A549 (cell line): ENCODE measurements at regions not wholly inside any gene's neighbourhood (a gene's known extent, or its start where the extent isn't known, plus 50 kb on each side); places are given as distances from the start of the nearest gene placed in this dataset.
A peak's percentile ranks its signal among the peaks of the same experiment; 100 is the strongest.

Source experiments
- ATAC-seq, 2 experiments: fragments of 200-7000 bp in 1 of 2; fragments of >200 bp in 1 of 2; cut with Nextera tagmentation in 1 of 2; cut with Tn5 transposase in 1 of 2; 3 replicates each; pipeline versions ENCODE4 v1.8.0 to v1.9.1; 2018 to 2020; ENCODE audit warnings: mild to moderate bottlenecking in 1 of 2, moderate library complexity in 1 of 2
- CTCF ChIA-PET: fragments of 300-600 bp; sonication (Branson Sonifier 250); formaldehyde crosslinking; extraction: SDS; loops from one replicate; lab custom pipeline; 2021; ENCODE audit warnings: antibody characterized with exemption, inconsistent platforms; lab: Yijun Ruan, JAX
- POLR2A ChIA-PET: fragments of 350-600 bp; formaldehyde crosslinking; extraction: SDS; loops from one replicate; lab custom pipeline; 2021; ENCODE audit warnings: antibody characterized with exemption, inconsistent platforms; lab: Yijun Ruan, JAX
- DNase-seq, 2 experiments: peaks; one replicate each; pipeline versions ENCODE4 v3.0.0 to v3.0.0-alpha.2; 2011 to 2016; ENCODE audit warnings: low read depth in 1 of 2, low spot score in 1 of 2
- FAIRE-seq: peaks from 2 replicates; lab custom pipeline; 2011; peaks lifted over from hg19 to GRCh38; lab: Jason Lieb, UNC
- H3K27ac ChIP-seq, 2 experiments: fragments of >200 bp; sonication (Bioruptor Twin); formaldehyde crosslinking; 3 replicates each; pipeline ENCODE4 v1.5.1; 2016 to 2017
- H3K4me1 ChIP-seq: fragments of >200 bp; sonication (Bioruptor Twin); formaldehyde crosslinking; 3 replicates; pipeline ENCODE4 v1.6.1; 2016
- H3K4me2 ChIP-seq: fragments of >200 bp; sonication (Bioruptor Twin); formaldehyde crosslinking; 3 replicates; pipeline ENCODE4 v1.6.1; 2016
- H3K4me3 ChIP-seq: fragments of >200 bp; sonication (Bioruptor Twin); formaldehyde crosslinking; 3 replicates; pipeline ENCODE4 v1.5.1; 2016
- H3K9me3 ChIP-seq: fragments of >200 bp; sonication (Bioruptor Twin); formaldehyde crosslinking; 3 replicates; pipeline ENCODE4 v1.6.1; 2016
- ATOH8 ChIP-seq: fragments of 250-450 bp; sonication (Bioruptor Pico); IDR thresholded peaks from 2 replicates; pipeline ENCODE4 v1.5.0; 2020; ENCODE audit warnings: low read depth, mild to moderate bottlenecking, moderate library complexity
- BHLHE40 ChIP-seq: IDR thresholded peaks from 2 replicates; pipeline ENCODE4 v1.6.1; 2012; ENCODE audit warnings: low read depth, low read length, inconsistent platforms
- CBX2 ChIP-seq: fragments of 200-600 bp; sonication (generic); IDR thresholded peaks from 2 replicates; pipeline ENCODE4 v1.6.1; 2016; ENCODE audit warnings: low read depth, mild to moderate bottlenecking, borderline replicate concordance
- CHD2 ChIP-seq: fragments of 150-350 bp; IDR thresholded peaks from 2 replicates; pipeline ENCODE4 v1.6.1; 2014; ENCODE audit warnings: low read length; ENCODE audit not compliant: partially characterized antibody
- E2F6 ChIP-seq: IDR thresholded peaks from 2 replicates; pipeline ENCODE4 v1.6.1; 2012; ENCODE audit warnings: low read depth, borderline replicate concordance
- EHMT2 ChIP-seq: fragments of 200-600 bp; sonication (generic); IDR thresholded peaks from 2 replicates; pipeline ENCODE4 v1.6.1; 2016; ENCODE audit warnings: antibody characterized with exemption, low read depth, mild to moderate bottlenecking, moderate library complexity
- FOSL2 ChIP-seq, 2 experiments: fragments of 450-650 bp in 1 of 2; fragments of >200 bp in 1 of 2; sonication (Bioruptor Twin) in 1 of 2; formaldehyde crosslinking; IDR thresholded peaks; 2 replicates each; pipeline versions ENCODE4 v1.5.0 to v1.6.1; 2016 to 2020; ENCODE audit warnings: mild to moderate bottlenecking in 1 of 2, moderate library complexity in 1 of 2
- HMGXB4 ChIP-seq: fragments of 250-450 bp; sonication (Bioruptor Pico); IDR thresholded peaks from 2 replicates; pipeline ENCODE4 v1.5.0; 2021; ENCODE audit warnings: mild to moderate bottlenecking, moderate library complexity, borderline replicate concordance
- HOXB5 ChIP-seq: fragments of 250-450 bp; sonication (Bioruptor Pico); IDR thresholded peaks from 2 replicates; pipeline ENCODE4 v1.5.0; 2020; ENCODE audit warnings: mild to moderate bottlenecking, moderate library complexity
- MAX ChIP-seq: IDR thresholded peaks from 2 replicates; pipeline ENCODE4 v1.6.1; 2012
- MAZ ChIP-seq: fragments of 150-350 bp; IDR thresholded peaks from 2 replicates; pipeline ENCODE4 v1.6.1; 2014; ENCODE audit warnings: antibody characterized with exemption, low read depth, low read length, borderline replicate concordance
- MYC ChIP-seq: IDR thresholded peaks from 2 replicates; pipeline ENCODE4 v1.6.1; 2012; ENCODE audit warnings: mild to moderate bottlenecking, inconsistent platforms, low read length, improper control_type of control experiment, borderline replicate concordance
- NFE2L2 ChIP-seq: fragments of 150-350 bp; conservative IDR thresholded peaks from 2 replicates; pipeline ENCODE4 v1.6.1; 2014; ENCODE audit warnings: low read length
- NR3C1 ChIP-seq: fragments of >200 bp; sonication (Bioruptor Twin); formaldehyde crosslinking; IDR thresholded peaks from 3 replicates; pipeline ENCODE4 v1.6.1; 2017
- PHF8 ChIP-seq: fragments of 200-600 bp; sonication (generic); IDR thresholded peaks from 2 replicates; pipeline ENCODE4 v1.6.1; 2016; ENCODE audit warnings: low read depth, mild to moderate bottlenecking, antibody characterized with exemption, moderate library complexity, borderline replicate concordance
- POLR2AphosphoS2 ChIP-seq: conservative IDR thresholded peaks from 2 replicates; pipeline ENCODE4 v1.6.1; 2012; ENCODE audit warnings: low read length, improper control_type of control experiment, inconsistent platforms
- ZFP36 ChIP-seq: fragments of 450-650 bp; IDR thresholded peaks from 2 replicates; pipeline ENCODE4 v1.6.1; 2014; ENCODE audit warnings: borderline replicate concordance; ENCODE audit not compliant: partially characterized antibody
- ZSCAN20 ChIP-seq: fragments of 250-450 bp; sonication (Bioruptor Pico); IDR thresholded peaks from 2 replicates; pipeline ENCODE4 v1.8.0; 2022; ENCODE audit warnings: mild to moderate bottlenecking, moderate library complexity
- WGBS: methylation state at CpG from one replicate; pipeline ENCODE4 v1.1.6; 2017; ENCODE audit errors: missing lambda C conversion rate; 5-methylcytosine and 5-hydroxymethylcytosine counted together

GRCh38 chr2:220277445-220277975, 650.1 kb downstream of the SLC4A3 start (continued):
- TF ChIP-seq E2F6, result peak; percentile 72; the same call in 1 of the 2 replicates
- no peak for TF ChIP-seq NFE2L2
- no peak for TF ChIP-seq EHMT2
- no peak for TF ChIP-seq PHF8
- TF ChIP-seq FOSL2 (IDR thresholded peaks at IDR 0.05), result peak; percentile 88
- peak; percentile 89 for TF ChIP-seq FOSL2 (CRISPR knock-in tag; IDR thresholded peaks at IDR 0.05)
- TF ChIP-seq MAX, result peak; percentile 75
- TF ChIP-seq ATOH8 (CRISPR knock-in tag), result no peak

- no peak for TF ChIP-seq MYC
- TF ChIP-seq ATOH8 (CRISPR knock-in tag), result no peak
- TF ChIP-seq POLR2AphosphoS2, result no peak
- TF ChIP-seq EHMT2, result no peak
- TF ChIP-seq ZFP36, result no peak
- no peak for TF ChIP-seq CHD2
- TF ChIP-seq E2F6, result no peak
- no peak for TF ChIP-seq HOXB5
- no peak for TF ChIP-seq BHLHE40
- TF ChIP-seq ZSCAN20, result no peak
- TF ChIP-seq NR3C1, result no peak
- TF ChIP-seq HMGXB4, result no peak
- no peak for TF ChIP-seq MAZ
- TF ChIP-seq CBX2, result no peak
- TF ChIP-seq, all 56 proteins: peak for 0
- FAIRE-seq (no peak), ATAC-seq (peak; percentile 30 to 59; a peak in 3 of 6 replicates), DNase-seq (peak in 1 of 2 experiments; percentile 46)
- H3K4me2 ChIP-seq, result peak overlapping the region; percentile 72
- 2% methylated on average over 2 of the region's 2 CpGs for WGBS
- ChIA-PET CTCF (no interaction called here), POLR2A (interaction anchor here (1.5 kb wide), 1 partner anchor 50 kb away, joined by 5 read pairs; no protein-coding TSS in a partner anchor)
- peaks cover 62% of the 10 kb centered on the region for H3K4me1 ChIP-seq
- no peaks in the 10 kb centered on the region for H3K9me3 ChIP-seq
- H3K4me3 ChIP-seq, result no peak overlapping the region
- peak overlapping the region; percentile 63 to 89 for H3K27ac ChIP-seq
These were observed 650.6 kb downstream of the SLC4A3 start for GRCh38 chr2:220278022-220278421.
